ENCODE measurements at regions not wholly inside any gene's neighbourhood (a gene's known extent, or its start where the extent isn't known, plus 50 kb on each side); places are given as distances from the start of the nearest gene placed in this dataset.

DNA sequence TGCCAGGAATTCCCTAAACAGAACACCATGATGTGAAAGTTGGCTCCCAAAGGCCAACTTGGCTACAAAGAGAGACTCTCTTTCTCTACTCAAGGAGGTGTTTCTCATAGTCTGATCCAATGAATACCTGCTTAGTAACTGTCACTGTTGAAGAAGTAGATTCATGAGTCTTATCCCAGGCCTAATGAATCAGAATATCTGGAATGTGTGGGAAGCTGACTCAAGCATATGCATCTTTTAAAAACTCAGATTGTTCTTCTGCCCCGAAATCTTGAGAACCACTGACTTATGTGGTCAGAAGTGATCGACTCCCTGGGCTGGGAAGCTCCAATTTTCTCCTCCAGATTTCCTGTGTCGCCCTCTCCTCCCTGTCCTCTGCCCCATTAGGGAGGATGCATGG is 345.6 kb downstream of the PLK2 start:
- no peak for ATAC-seq (ENCODE audit: low FRiP score)
- peaks cover 0 to 4% of the 10 kb centered on the region in 2 donors for H3K4me1 ChIP-seq (ENCODE audit: control insufficient read depth in 1 of 2, insufficient read depth in 2 of 2, low read length in 2 of 2)
- no peaks in the 10 kb centered on the region for H3K9me3 ChIP-seq (ENCODE audit: control insufficient read depth, low read length)
- no peak overlapping the region for H3K4me3 ChIP-seq (ENCODE audit: low read length in 2 of 2)
- H3K27ac ChIP-seq (ENCODE audit: low read depth in 1 of 2, low read length in 2 of 2): no peak overlapping the region
- DNase-seq: no peak
- H3K36me3 ChIP-seq (ENCODE audit: control insufficient read depth in 1 of 2, insufficient read depth in 2 of 2, low read length in 1 of 2): no peaks in the 10 kb centered on the region
- WGBS, 2 donors: 91 to 96% methylated on average over 3 of the region's 3 CpGs
- H3K27me3 ChIP-seq (ENCODE audit: control insufficient read depth in 1 of 2, insufficient read depth in 2 of 2, low read length in 1 of 2): no peaks in the 10 kb centered on the region
- intact Hi-C loops (cut with DNase I): no loop called here

- WGBS, 2 donors: 92 to 94% methylated on average over 9 of the region's 9 CpGs
- peaks cover 2 to 4% of the 10 kb centered on the region in 2 donors for H3K4me1 ChIP-seq (ENCODE audit: control insufficient read depth in 1 of 2, insufficient read depth in 2 of 2, low read length in 2 of 2)
- no peak overlapping the region for H3K4me3 ChIP-seq (ENCODE audit: low read length in 2 of 2)
- H3K27ac ChIP-seq (ENCODE audit: low read depth in 1 of 2, low read length in 2 of 2): no peak overlapping the region
- H3K36me3 ChIP-seq (ENCODE audit: control insufficient read depth in 1 of 2, insufficient read depth in 2 of 2, low read length in 1 of 2): no peaks in the 10 kb centered on the region
- DNase-seq (no peak), ATAC-seq (ENCODE audit: low FRiP score) (no peak)
- intact Hi-C loops (cut with DNase I): no loop called here
- H3K9me3 ChIP-seq (ENCODE audit: control insufficient read depth, low read length): no peaks in the 10 kb centered on the region
- H3K27me3 ChIP-seq (ENCODE audit: control insufficient read depth in 1 of 2, insufficient read depth in 2 of 2, low read length in 1 of 2): no peaks in the 10 kb centered on the region
These were observed 346.7 kb downstream of the PLK2 start for GRCh38 chr5:58113172-58113571.

DNA sequence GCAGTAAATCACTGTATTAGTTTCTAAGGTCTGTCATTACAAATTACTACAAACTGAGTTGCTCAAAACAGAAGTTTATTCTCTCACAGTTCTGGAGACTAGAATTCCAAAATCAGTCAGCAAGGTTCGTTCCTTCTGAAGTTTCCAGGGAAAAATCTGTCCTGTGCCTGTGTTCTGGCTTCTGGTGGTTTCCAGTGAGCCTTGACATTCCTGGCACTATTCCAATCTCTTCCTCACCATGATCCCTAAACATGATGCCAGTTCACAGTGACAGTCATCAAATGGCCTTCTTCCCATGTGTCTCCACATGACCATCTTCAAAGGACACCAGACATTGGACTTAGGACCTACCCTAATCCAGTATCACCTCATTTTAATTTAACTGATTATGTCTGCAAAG is 351.4 kb downstream of the PLK2 start:
- Histone ChIP-seq H3K27ac (ENCODE audit: low read depth in 1 of 2, low read length in 2 of 2) (no peak overlapping the region), H3K36me3 (ENCODE audit: control insufficient read depth in 1 of 2, insufficient read depth in 2 of 2, low read length in 1 of 2) (no peaks in the 10 kb centered on the region), H3K9me3 (ENCODE audit: control insufficient read depth, low read length) (no peaks in the 10 kb centered on the region), H3K4me1 (ENCODE audit: control insufficient read depth in 1 of 2, insufficient read depth in 2 of 2, low read length in 2 of 2) (peaks cover 2 to 8% of the 10 kb centered on the region in 2 donors), H3K27me3 (ENCODE audit: control insufficient read depth in 1 of 2, insufficient read depth in 2 of 2, low read length in 1 of 2) (no peaks in the 10 kb centered on the region), H3K4me3 (ENCODE audit: low read length in 2 of 2) (no peak overlapping the region)
- no peak for ATAC-seq (ENCODE audit: low FRiP score)
- WGBS, 2 donors: 42 to 57% methylated on average over 1 of the region's 1 CpG
- intact Hi-C loops (cut with DNase I): no loop called here
- DNase-seq: no peak

DNA sequence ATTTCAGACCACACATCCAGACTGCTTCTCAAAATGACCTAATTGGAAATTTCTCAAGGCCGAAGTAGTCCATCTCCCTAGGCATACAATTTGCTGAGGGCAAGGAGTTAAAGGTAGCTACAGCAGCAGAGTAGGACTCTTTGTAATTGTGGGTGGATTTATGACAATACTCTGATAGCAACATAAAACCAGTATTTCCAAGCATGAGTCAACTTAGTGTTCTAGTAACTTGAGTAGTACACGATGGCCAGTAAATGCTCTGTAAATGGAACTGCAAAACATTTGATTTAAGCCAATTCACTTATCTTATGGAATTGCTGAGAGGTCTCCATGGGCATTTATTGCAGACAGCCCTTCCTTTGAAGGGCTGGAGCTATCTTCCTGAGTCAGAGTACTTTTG is 352.2 kb downstream of the PLK2 start:
- DNase-seq (no peak), ATAC-seq (ENCODE audit: low FRiP score) (no peak)
- Histone ChIP-seq H3K27me3 (ENCODE audit: control insufficient read depth in 1 of 2, insufficient read depth in 2 of 2, low read length in 1 of 2) (no peaks in the 10 kb centered on the region), H3K9me3 (ENCODE audit: control insufficient read depth, low read length) (no peaks in the 10 kb centered on the region), H3K36me3 (ENCODE audit: control insufficient read depth in 1 of 2, insufficient read depth in 2 of 2, low read length in 1 of 2) (no peaks in the 10 kb centered on the region), H3K4me3 (ENCODE audit: low read length in 2 of 2) (no peak overlapping the region), H3K27ac (ENCODE audit: low read depth in 1 of 2, low read length in 2 of 2) (no peak overlapping the region), H3K4me1 (ENCODE audit: control insufficient read depth in 1 of 2, insufficient read depth in 2 of 2, low read length in 2 of 2) (peaks cover 2 to 8% of the 10 kb centered on the region in 2 donors)
- 40 to 60% methylated on average over 2 of the region's 2 CpGs for WGBS, 2 donors
- intact Hi-C loops (cut with DNase I): no loop called here

DNA sequence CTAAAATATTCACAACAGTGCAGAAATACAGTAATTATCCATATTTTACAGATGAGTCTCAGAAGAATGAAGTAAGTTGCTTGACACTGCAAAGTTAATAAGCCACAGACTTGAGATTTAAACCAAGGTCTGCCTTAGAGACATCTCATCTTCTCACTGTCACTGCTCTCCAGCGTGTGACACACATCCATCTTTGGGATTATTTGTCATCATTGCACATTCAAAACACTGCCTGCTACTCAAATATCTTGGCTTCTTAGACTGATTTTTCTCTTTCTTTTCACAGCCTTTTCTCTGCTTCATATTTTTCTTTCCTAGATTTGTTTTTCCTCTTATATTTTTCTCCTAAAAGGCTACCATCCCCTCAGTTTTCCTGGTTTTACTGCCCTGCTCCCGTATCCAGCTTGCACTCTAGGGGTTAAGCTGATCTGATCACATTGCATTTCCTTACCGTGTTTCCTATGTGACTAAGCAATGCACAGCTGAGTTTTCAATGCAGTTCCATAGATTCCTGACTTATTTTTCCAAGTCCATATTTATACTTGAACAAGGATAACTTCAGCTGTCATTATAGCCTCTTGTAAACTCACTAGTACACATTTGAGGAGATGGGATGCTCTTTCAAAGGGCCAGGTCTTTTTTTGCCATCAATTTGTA is 353.0 kb downstream of the PLK2 start:
- H3K9me3 ChIP-seq (ENCODE audit: control insufficient read depth, low read length): no peaks in the 10 kb centered on the region
- no peaks in the 10 kb centered on the region for H3K36me3 ChIP-seq (ENCODE audit: control insufficient read depth in 1 of 2, insufficient read depth in 2 of 2, low read length in 1 of 2)
- DNase-seq (no peak), ATAC-seq (ENCODE audit: low FRiP score) (no peak)
- no peak overlapping the region for H3K4me3 ChIP-seq (ENCODE audit: low read length in 2 of 2)
- 69 to 72% methylated on average over 3 of the region's 3 CpGs for WGBS, 2 donors
- intact Hi-C loops (cut with DNase I): no loop called here
- no peaks in the 10 kb centered on the region for H3K27me3 ChIP-seq (ENCODE audit: control insufficient read depth in 1 of 2, insufficient read depth in 2 of 2, low read length in 1 of 2)
- H3K4me1 ChIP-seq (ENCODE audit: control insufficient read depth in 1 of 2, insufficient read depth in 2 of 2, low read length in 2 of 2): peaks cover 2 to 8% of the 10 kb centered on the region in 2 donors
- no peak overlapping the region for H3K27ac ChIP-seq (ENCODE audit: low read depth in 1 of 2, low read length in 2 of 2)

- no peak for ATAC-seq (ENCODE audit: low FRiP score)
- intact Hi-C loops (cut with DNase I): no loop called here
These were observed 354.1 kb downstream of the PLK2 start for GRCh38 chr5:58105836-58106235.

DNA sequence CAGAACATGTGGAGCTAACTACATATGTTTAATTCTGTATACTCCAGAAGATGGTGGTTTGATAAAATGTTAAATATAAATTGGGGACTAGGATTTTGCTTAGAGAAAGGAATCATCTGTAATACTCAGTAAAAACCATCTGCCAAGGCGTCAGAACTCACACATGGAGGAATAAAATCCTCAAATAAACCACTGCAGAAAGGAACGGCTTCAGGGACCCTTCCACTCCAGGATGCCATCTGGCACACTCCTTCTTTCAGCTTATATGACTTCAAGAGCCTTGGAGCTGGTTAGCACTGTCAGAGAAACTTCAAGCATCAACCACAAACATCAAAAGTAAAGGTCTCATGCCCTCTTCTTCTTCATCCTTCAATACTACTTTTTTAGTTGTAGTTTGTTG is 360.6 kb downstream of the PLK2 start:
- H3K4me3 ChIP-seq (ENCODE audit: low read length in 2 of 2): no peak overlapping the region
- no peak overlapping the region for H3K27ac ChIP-seq (ENCODE audit: low read depth in 1 of 2, low read length in 2 of 2)
- H3K27me3 ChIP-seq (ENCODE audit: control insufficient read depth in 1 of 2, insufficient read depth in 2 of 2, low read length in 1 of 2): no peaks in the 10 kb centered on the region
- intact Hi-C loops (cut with DNase I): no loop called here
- no peaks in the 10 kb centered on the region for H3K9me3 ChIP-seq (ENCODE audit: control insufficient read depth, low read length)
- no peaks in the 10 kb centered on the region for H3K36me3 ChIP-seq (ENCODE audit: control insufficient read depth in 1 of 2, insufficient read depth in 2 of 2, low read length in 1 of 2)
- DNase-seq: no peak
- H3K4me1 ChIP-seq (ENCODE audit: control insufficient read depth in 1 of 2, insufficient read depth in 2 of 2, low read length in 2 of 2): no peaks in the 10 kb centered on the region
- no peak for ATAC-seq (ENCODE audit: low FRiP score)
- 58 to 75% methylated on average over 2 of the region's 2 CpGs for WGBS, 2 donors

More at GRCh38 chr5:58105836-58106235, 354.1 kb downstream of the PLK2 start:
- Histone ChIP-seq H3K27ac (ENCODE audit: low read depth in 1 of 2, low read length in 2 of 2) (no peak overlapping the region), H3K9me3 (ENCODE audit: control insufficient read depth, low read length) (no peaks in the 10 kb centered on the region), H3K27me3 (ENCODE audit: control insufficient read depth in 1 of 2, insufficient read depth in 2 of 2, low read length in 1 of 2) (no peaks in the 10 kb centered on the region), H3K36me3 (ENCODE audit: control insufficient read depth in 1 of 2, insufficient read depth in 2 of 2, low read length in 1 of 2) (no peaks in the 10 kb centered on the region), H3K4me3 (ENCODE audit: low read length in 2 of 2) (no peak overlapping the region), H3K4me1 (ENCODE audit: control insufficient read depth in 1 of 2, insufficient read depth in 2 of 2, low read length in 2 of 2) (peaks cover 2 to 8% of the 10 kb centered on the region in 2 donors)
- no peak for DNase-seq
- 97% methylated on average over 2 of the region's 2 CpGs for WGBS, 2 donors

DNA sequence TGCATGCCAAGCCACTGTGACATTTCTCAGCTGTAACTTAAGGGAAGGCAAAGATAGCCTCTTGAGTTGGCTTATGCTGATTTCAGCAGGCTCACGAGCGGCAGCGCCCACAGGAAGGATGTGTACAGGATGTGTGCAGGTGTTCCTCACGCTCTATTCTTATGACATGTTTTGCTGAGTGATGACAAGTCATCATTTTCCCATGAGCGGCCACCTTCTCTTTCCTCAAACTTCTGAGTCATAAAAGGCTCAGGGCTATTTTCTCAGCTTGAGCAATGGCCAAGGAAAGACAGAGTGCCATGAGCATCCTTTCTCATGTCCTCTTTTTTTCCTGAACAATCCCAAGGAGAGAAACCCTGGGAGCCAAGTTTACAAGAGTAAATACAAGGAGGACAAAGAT is 365.9 kb downstream of the PLK2 start:
- no peaks in the 10 kb centered on the region for H3K9me3 ChIP-seq (ENCODE audit: control insufficient read depth, low read length)
- DNase-seq (no peak), ATAC-seq (ENCODE audit: low FRiP score) (no peak)
- H3K4me3 ChIP-seq (ENCODE audit: low read length in 2 of 2): no peak overlapping the region
- no peaks in the 10 kb centered on the region for H3K4me1 ChIP-seq (ENCODE audit: control insufficient read depth in 1 of 2, insufficient read depth in 2 of 2, low read length in 2 of 2)
- WGBS, 2 donors: 81 to 89% methylated on average over 5 of the region's 5 CpGs
- H3K27ac ChIP-seq (ENCODE audit: low read depth in 1 of 2, low read length in 2 of 2): no peak overlapping the region
- no peaks in the 10 kb centered on the region for H3K27me3 ChIP-seq (ENCODE audit: control insufficient read depth in 1 of 2, insufficient read depth in 2 of 2, low read length in 1 of 2)
- H3K36me3 ChIP-seq (ENCODE audit: control insufficient read depth in 1 of 2, insufficient read depth in 2 of 2, low read length in 1 of 2): no peaks in the 10 kb centered on the region
- intact Hi-C loops (cut with DNase I): no loop called here

- H3K27ac ChIP-seq (ENCODE audit: low read depth in 1 of 2, low read length in 2 of 2): no peak overlapping the region
- no peak overlapping the region for H3K4me3 ChIP-seq (ENCODE audit: low read length in 2 of 2)
- ATAC-seq (ENCODE audit: low FRiP score) (no peak), DNase-seq (no peak)
- H3K27me3 ChIP-seq (ENCODE audit: control insufficient read depth in 1 of 2, insufficient read depth in 2 of 2, low read length in 1 of 2): no peaks in the 10 kb centered on the region
- no peaks in the 10 kb centered on the region for H3K4me1 ChIP-seq (ENCODE audit: control insufficient read depth in 1 of 2, insufficient read depth in 2 of 2, low read length in 2 of 2)
- no peaks in the 10 kb centered on the region for H3K9me3 ChIP-seq (ENCODE audit: control insufficient read depth, low read length)
- no peaks in the 10 kb centered on the region for H3K36me3 ChIP-seq (ENCODE audit: control insufficient read depth in 1 of 2, insufficient read depth in 2 of 2, low read length in 1 of 2)
- WGBS, 2 donors: 96 to 98% methylated on average over 4 of the region's 4 CpGs
- intact Hi-C loops (cut with DNase I): no loop called here
These were observed 369.2 kb downstream of the PLK2 start for GRCh38 chr5:58090704-58091103.

Measured in aorta (tissue), 5 donors.